Spleen (tissue), 11 donors: ENCODE measurements at regions not wholly inside any gene's neighbourhood (a gene's known extent, or its start where the extent isn't known, plus 50 kb on each side); places are given as distances from the start of the nearest gene placed in this dataset.

Source experiments
- DNase-seq: peaks from one replicate; pipeline ENCODE4 v3.0.0-alpha.2; 2020
- H3K27ac ChIP-seq, 8 donors: fragments of 200-600 bp; sonication (generic) in 7 of 8; 1 replicate in 4 of 8; 2 replicates in 4 of 8; pipeline versions ENCODE4 v1.5.0 to v1.8.0; 2016 to 2021; ENCODE audit warnings: inconsistent platforms in 4 of 8, mild to moderate bottlenecking in 4 of 8, moderate library complexity in 1 of 8
- H3K27me3 ChIP-seq, 7 donors: fragments of 200-600 bp; sonication (generic) in 6 of 7; replicated peaks in 1 of 7; 1 replicate in 4 of 7; 2 replicates in 3 of 7; pipeline versions ENCODE4 v1.5.0 to v1.8.0; 2016 to 2021; ENCODE audit warnings: inconsistent platforms in 3 of 7, mild to moderate bottlenecking in 1 of 7
- H3K36me3 ChIP-seq, 6 donors: fragments of 200-600 bp; sonication (generic) in 5 of 6; 1 replicate in 4 of 6; 2 replicates in 2 of 6; pipeline versions ENCODE4 v1.5.0 to v1.8.0; 2016 to 2021; ENCODE audit warnings: inconsistent platforms in 2 of 6
- H3K4me1 ChIP-seq, 6 donors: fragments of 200-600 bp; sonication (generic) in 5 of 6; 1 replicate in 3 of 6; 2 replicates in 3 of 6; pipeline versions ENCODE4 v1.5.0 to v1.8.0; 2016 to 2021; ENCODE audit warnings: inconsistent platforms in 3 of 6
- H3K4me3 ChIP-seq, 8 donors: fragments of 200-600 bp; sonication (generic) in 7 of 8; 1 replicate in 4 of 8; 2 replicates in 4 of 8; pipeline versions ENCODE4 v1.5.0 to v1.8.0; 2016 to 2021; ENCODE audit warnings: inconsistent platforms in 4 of 8, mild to moderate bottlenecking in 4 of 8, moderate library complexity in 2 of 8
- H3K9me3 ChIP-seq, 8 donors: fragments of 200-600 bp; sonication (generic) in 7 of 8; 1 replicate in 4 of 8; 2 replicates in 4 of 8; pipeline versions ENCODE4 v1.5.0 to v1.8.0; 2016 to 2021; ENCODE audit warnings: inconsistent platforms in 4 of 8
- CTCF ChIP-seq, 11 experiments: fragments of 200-600 bp in 7 of 11; fragments of 450-650 bp in 4 of 11; sonication (generic) in 4 of 11; IDR thresholded peaks in 8 of 11; conservative IDR thresholded peaks in 3 of 11; 1 replicate in 7 of 11; 2 replicates in 4 of 11; pipeline versions ENCODE4 v1.4.0 to v1.8.0; 2016 to 2021; ENCODE audit warnings: antibody characterized with exemption in 11 of 11, inconsistent platforms in 4 of 11, mild to moderate bottlenecking in 1 of 11
- POLR2A ChIP-seq, 3 donors: fragments of 450-650 bp; IDR thresholded peaks; one replicate each; pipeline ENCODE4 v1.5.1; 2017; ENCODE audit warnings: antibody characterized with exemption in 3 of 3, mild to moderate bottlenecking in 1 of 3
- POLR2AphosphoS5 ChIP-seq, 3 donors: sonication (generic); formaldehyde crosslinking; IDR thresholded peaks; one replicate each; pipeline ENCODE4 v1.5.1; 2017; ENCODE audit warnings: antibody characterized with exemption in 3 of 3
- WGBS, 5 donors: extraction: QIAGEN DNeasy Blood & Tissue Kit in 3 of 5; methylation state at CpG; one replicate each; pipeline versions ENCODE4 v1.1.5 to v1.1.7; 2013 to 2018; 5-methylcytosine and 5-hydroxymethylcytosine counted together
- intact Hi-C: fragments of 100-400 bp; cut with DNase I; formaldehyde crosslinking; loops from one replicate; pipeline ENCODE4 v1.15.0; 2023; ENCODE audit warnings: low total_unique reads
- donor health status: healthy with polysubstance abuse.
- donor health status: DM: no; HTN: no; CAD: no; lungs with moderate emphysema.
- donor health status: DM: no; HTN: no; CAD: no.
- donor health status: Bipolar disorder and iron deficiency.
- donor health status: healthy.
- donor health status: DM: no; HTN: no; CAD: no.
- donor health status: DM: yes; HTN: yes; CAD: no.

- no peaks in the 10 kb centered on the region for H3K4me1 ChIP-seq
- 36 to 84% (median 41%) methylated on average over 2 of the region's 2 CpGs for whole genome bisulfite sequencing, 5 donors
- H3K4me3 ChIP-seq: no peak overlapping the region
- intact Hi-C loops: no loop called here
- peaks cover 0 to 16% (median 11%) of the 10 kb centered on the region in 8 donors for H3K9me3 ChIP-seq
- no peaks in the 10 kb centered on the region for H3K27me3 ChIP-seq
- DNase-seq: no peak
- H3K36me3 ChIP-seq: no peaks in the 10 kb centered on the region
- no peak overlapping the region for H3K27ac ChIP-seq
- TF ChIP-seq CTCF (IDR thresholded peaks at IDR 0.05 in 8 of 11, conservative IDR thresholded peaks at IDR 0.05 in 3 of 11) (no peak), POLR2A (IDR thresholded peaks at IDR 0.05) (no peak), POLR2AphosphoS5 (IDR thresholded peaks at IDR 0.05) (no peak)
Observed at GRCh38 chr7:84627250-84627649, 432.7 kb upstream of the SEMA3A start.

GRCh38 chr7:84624927-84625326 is 430.3 kb upstream of the SEMA3A start:
- H3K4me1 ChIP-seq: no peaks in the 10 kb centered on the region
- 70 to 90% (median 81%) methylated on average over 2 of the region's 2 CpGs for WGBS, 5 donors
- H3K27me3 ChIP-seq: no peaks in the 10 kb centered on the region
- H3K27ac ChIP-seq: no peak overlapping the region
- H3K9me3 ChIP-seq: no peaks in the 10 kb centered on the region
- DNase-seq: no peak
- intact Hi-C loops: no loop called here
- no peaks in the 10 kb centered on the region for H3K36me3 ChIP-seq
- no peak for TF ChIP-seq POLR2AphosphoS5 (IDR thresholded peaks at IDR 0.05)
- TF ChIP-seq CTCF (IDR thresholded peaks at IDR 0.05 in 8 of 11, conservative IDR thresholded peaks at IDR 0.05 in 3 of 11): no peak
- TF ChIP-seq POLR2A (IDR thresholded peaks at IDR 0.05): no peak
- H3K4me3 ChIP-seq: no peak overlapping the region

- no peak overlapping the region for H3K27ac ChIP-seq
- H3K4me3 ChIP-seq: no peak overlapping the region
- intact Hi-C loops: no loop called here
- TF ChIP-seq POLR2A (IDR thresholded peaks at IDR 0.05): no peak
- TF ChIP-seq CTCF (IDR thresholded peaks at IDR 0.05 in 8 of 11, conservative IDR thresholded peaks at IDR 0.05 in 3 of 11): no peak
- TF ChIP-seq POLR2AphosphoS5 (IDR thresholded peaks at IDR 0.05): no peak
- WGBS, 5 donors: 72 to 90% (median 79%) methylated on average over 1 of the region's 1 CpG
- no peaks in the 10 kb centered on the region for H3K9me3 ChIP-seq
- H3K27me3 ChIP-seq: no peaks in the 10 kb centered on the region
- H3K4me1 ChIP-seq: no peaks in the 10 kb centered on the region
- no peak for DNase-seq
- no peaks in the 10 kb centered on the region for H3K36me3 ChIP-seq
Observed at GRCh38 chr7:84624527-84624926, 429.9 kb upstream of the SEMA3A start.

GRCh38 chr7:84617265-84618030 is 422.9 kb upstream of the SEMA3A start:
- Histone ChIP-seq H3K36me3 (no peaks in the 10 kb centered on the region), H3K4me3 (no peak overlapping the region), H3K9me3 (no peaks in the 10 kb centered on the region), H3K4me1 (no peaks in the 10 kb centered on the region), H3K27me3 (no peaks in the 10 kb centered on the region), H3K27ac (no peak overlapping the region)
- intact Hi-C loops: no loop called here
- TF ChIP-seq CTCF (IDR thresholded peaks at IDR 0.05 in 8 of 11, conservative IDR thresholded peaks at IDR 0.05 in 3 of 11) (no peak), POLR2AphosphoS5 (IDR thresholded peaks at IDR 0.05) (no peak), POLR2A (IDR thresholded peaks at IDR 0.05) (no peak)
- no peak for DNase-seq
- WGBS, 5 donors: 83 to 94% (median 88%) methylated on average over 4 of the region's 4 CpGs
